WTC11 (cell line): ENCODE measurements at regions not wholly inside any gene's neighbourhood (a gene's known extent, or its start where the extent isn't known, plus 50 kb on each side); places are given as distances from the start of the nearest gene placed in this dataset.
A peak's percentile ranks its signal among the peaks of the same experiment; 100 is the strongest.

Experiments
- ATAC-seq: fragments of 200-7000 bp; cut with Tn5 transposase; 2 replicates; pipeline ENCODE4 v1.10.0; 2021; ENCODE audit warnings: mild to moderate bottlenecking, moderate library complexity
- CTCF ChIA-PET: fragments of 300-600 bp; sonication (Branson Sonifier 250); formaldehyde crosslinking; loops from one replicate; lab custom pipeline; 2021; ENCODE audit warnings: antibody characterized with exemption; lab: Charles Lee
- POLR2A ChIA-PET: fragments of 350-600 bp; sonication (Branson Sonifier 250); formaldehyde crosslinking; loops from one replicate; lab custom pipeline; 2021; ENCODE audit warnings: antibody characterized with exemption; lab: Charles Lee
- DNase-seq: peaks from one replicate; pipeline ENCODE4 v3.0.0; 2021; ENCODE audit warnings: low spot score
- H3K27ac Mint-ChIP-seq: 2 replicates; pipeline ENCODE4 v1.8.0; 2021; ENCODE audit warnings: mixed read lengths
- H3K27me3 Mint-ChIP-seq: 2 replicates; pipeline ENCODE4 v1.8.0; 2021; ENCODE audit warnings: low read depth, mild to moderate bottlenecking, moderate library complexity, mixed read lengths
- H3K36me3 Mint-ChIP-seq: 2 replicates; pipeline ENCODE4 v1.8.0; 2021; ENCODE audit warnings: mixed read lengths
- H3K4me1 Mint-ChIP-seq: 2 replicates; pipeline ENCODE4 v1.8.0; 2022; ENCODE audit warnings: mixed read lengths
- H3K4me3 Mint-ChIP-seq: 2 replicates; pipeline ENCODE4 v1.8.0; 2021; ENCODE audit warnings: mild to moderate bottlenecking, moderate library complexity, mixed read lengths
- H3K9me3 Mint-ChIP-seq: 2 replicates; pipeline ENCODE4 v1.8.0; 2021; ENCODE audit warnings: mixed read lengths
- CREM ChIP-seq: sonication (generic); formaldehyde crosslinking; IDR thresholded peaks from 2 replicates; pipeline ENCODE4 v1.8.1; 2022; ENCODE audit warnings: mild to moderate bottlenecking, missing genetic modification reagents, moderate library complexity
- E2F1 ChIP-seq: sonication (generic); formaldehyde crosslinking; IDR thresholded peaks from 2 replicates; pipeline ENCODE4 v1.8.0; 2022; ENCODE audit warnings: mild to moderate bottlenecking, missing genetic modification reagents
- E2F5 ChIP-seq: sonication (generic); formaldehyde crosslinking; IDR thresholded peaks from 2 replicates; pipeline ENCODE4 v1.8.1; 2022; ENCODE audit warnings: mild to moderate bottlenecking, moderate library complexity, missing genetic modification reagents
- ELF4 ChIP-seq: sonication (generic); formaldehyde crosslinking; IDR thresholded peaks from 2 replicates; pipeline ENCODE4 v1.8.1; 2022; ENCODE audit warnings: low read depth, mild to moderate bottlenecking, moderate library complexity, missing genetic modification reagents
- ERG ChIP-seq: fragments of 250-450 bp; sonication (Bioruptor Pico); IDR thresholded peaks from 2 replicates; pipeline ENCODE4 v1.8.0; 2021; ENCODE audit warnings: mild to moderate bottlenecking
- ETV6 ChIP-seq: sonication (generic); formaldehyde crosslinking; IDR thresholded peaks from 2 replicates; pipeline ENCODE4 v1.8.1; 2022; ENCODE audit warnings: mild to moderate bottlenecking, missing genetic modification reagents
- GTF2I ChIP-seq: fragments of 250-450 bp; sonication (Bioruptor Pico); conservative IDR thresholded peaks from 2 replicates; pipeline ENCODE4 v1.4.0; 2021; ENCODE audit warnings: mild to moderate bottlenecking
- JAZF1 ChIP-seq: fragments of 250-450 bp; sonication (Bioruptor Pico); IDR thresholded peaks from 2 replicates; pipeline ENCODE4 v1.9.0; 2021; ENCODE audit warnings: moderate library complexity, mild to moderate bottlenecking, inconsistent platforms
- MAX ChIP-seq: sonication (generic); formaldehyde crosslinking; IDR thresholded peaks from 2 replicates; pipeline ENCODE4 v1.8.0; 2022; ENCODE audit warnings: mild to moderate bottlenecking, missing genetic modification reagents
- MXD4 ChIP-seq: fragments of 250-450 bp; sonication (Bioruptor Pico); IDR thresholded peaks from 2 replicates; pipeline ENCODE4 v1.8.0; 2021; ENCODE audit warnings: mild to moderate bottlenecking, moderate library complexity, borderline replicate concordance
- NFE2L1 ChIP-seq: sonication (generic); formaldehyde crosslinking; IDR thresholded peaks from 2 replicates; pipeline ENCODE4 v1.8.1; 2023; ENCODE audit warnings: missing genetic modification reagents
- OVOL2 ChIP-seq: fragments of 250-450 bp; sonication (Bioruptor Pico); IDR thresholded peaks from 2 replicates; pipeline ENCODE4 v1.9.0; 2021; ENCODE audit warnings: mild to moderate bottlenecking, borderline replicate concordance
- PREB ChIP-seq: sonication (generic); formaldehyde crosslinking; IDR thresholded peaks from 2 replicates; pipeline ENCODE4 v1.8.1; 2022; ENCODE audit warnings: mild to moderate bottlenecking, missing genetic modification reagents, moderate library complexity, borderline replicate concordance
- PRRX2 ChIP-seq: fragments of 250-450 bp; sonication (Bioruptor Pico); IDR thresholded peaks from 2 replicates; pipeline ENCODE4 v1.8.0; 2021; ENCODE audit warnings: mild to moderate bottlenecking
- SMAD3 ChIP-seq: sonication (generic); formaldehyde crosslinking; IDR thresholded peaks from 2 replicates; pipeline ENCODE4 v1.8.0; 2022; ENCODE audit warnings: missing genetic modification reagents, mild to moderate bottlenecking, borderline replicate concordance
- SMAD4 ChIP-seq: sonication (generic); formaldehyde crosslinking; IDR thresholded peaks from 2 replicates; pipeline ENCODE4 v1.8.0; 2022; ENCODE audit warnings: mild to moderate bottlenecking, missing genetic modification reagents
- TP53 ChIP-seq: sonication (generic); formaldehyde crosslinking; IDR thresholded peaks from 2 replicates; pipeline ENCODE4 v1.8.1; 2023; ENCODE audit warnings: mild to moderate bottlenecking, missing genetic modification reagents
- ZBTB21 ChIP-seq: sonication (generic); formaldehyde crosslinking; IDR thresholded peaks from 2 replicates; pipeline ENCODE4 v1.8.1; 2023; ENCODE audit warnings: mild to moderate bottlenecking, missing genetic modification reagents, borderline replicate concordance
- ZMAT4 ChIP-seq: fragments of 250-450 bp; sonication (Bioruptor Pico); IDR thresholded peaks from 2 replicates; pipeline ENCODE4 v1.9.0; 2021; ENCODE audit warnings: mild to moderate bottlenecking
- ZNF121 ChIP-seq: sonication (generic); formaldehyde crosslinking; IDR thresholded peaks from 2 replicates; pipeline ENCODE4 v1.8.0; 2023; ENCODE audit warnings: missing genetic modification reagents
- ZNF219 ChIP-seq: sonication (generic); formaldehyde crosslinking; IDR thresholded peaks from 2 replicates; pipeline ENCODE4 v1.8.0; 2023; ENCODE audit warnings: missing genetic modification reagents, mild to moderate bottlenecking, borderline replicate concordance
- ZNF263 ChIP-seq: sonication (generic); formaldehyde crosslinking; IDR thresholded peaks from 2 replicates; pipeline ENCODE4 v1.8.1; 2022; ENCODE audit warnings: low read depth, mild to moderate bottlenecking, moderate library complexity, missing genetic modification reagents
- ZNF416 ChIP-seq: fragments of 250-450 bp; sonication (Bioruptor Pico); IDR thresholded peaks from 2 replicates; pipeline ENCODE4 v1.9.0; 2021; ENCODE audit warnings: mild to moderate bottlenecking, inconsistent platforms
- ZNF671 ChIP-seq: fragments of 250-450 bp; sonication (Bioruptor Pico); IDR thresholded peaks from 2 replicates; pipeline ENCODE4 v1.8.0; 2021; ENCODE audit warnings: mild to moderate bottlenecking

GRCh38 chr4:181345931-181346330 lies 897.3 kb upstream of the TENM3 start:
- Mint-ChIP-seq H3K4me3 (no peak overlapping the region), H3K9me3 (peaks cover 8% of the 10 kb centered on the region), H3K27ac (no peak overlapping the region), H3K27me3 (no peaks in the 10 kb centered on the region), H3K36me3 (no peaks in the 10 kb centered on the region), H3K4me1 (peaks cover 20% of the 10 kb centered on the region)
- CTCF ChIA-PET: no interaction called here
- ATAC-seq (no peak), DNase-seq (no peak)
- TF ChIP-seq ZNF263 (CRISPR knock-in tag) (no peak), E2F5 (CRISPR knock-in tag) (no peak), GTF2I (CRISPR knock-in tag) (no peak), ZMAT4 (CRISPR knock-in tag) (no peak), ZNF671 (CRISPR knock-in tag) (no peak), PRRX2 (no peak)
- POLR2A ChIA-PET: no interaction called here

GRCh38 chr4:181350615-181351415 lies 892.4 kb upstream of the TENM3 start:
- no peak for TF ChIP-seq ELF4 (CRISPR knock-in tag)
- no peaks in the 10 kb centered on the region for H3K9me3 Mint-ChIP-seq
- no peaks in the 10 kb centered on the region for H3K27me3 Mint-ChIP-seq
- ATAC-seq: no peak; the same call in 1 of the 2 replicates
- no peaks in the 10 kb centered on the region for H3K36me3 Mint-ChIP-seq
- ChIA-PET POLR2A (no interaction called here), CTCF (interaction anchor here (1.0 kb wide), 1 partner anchor 89 kb away, joined by 3 read pairs; no protein-coding TSS in a partner anchor)
- peak; percentile 16 for DNase-seq
- H3K4me1 Mint-ChIP-seq: peaks cover 39% of the 10 kb centered on the region
- no peak overlapping the region for H3K4me3 Mint-ChIP-seq
- no peak overlapping the region for H3K27ac Mint-ChIP-seq

GRCh38 chr4:181364504-181364903 lies 878.7 kb upstream of the TENM3 start:
- no peaks in the 10 kb centered on the region for H3K36me3 Mint-ChIP-seq
- DNase-seq (no peak), ATAC-seq (no peak)
- H3K27me3 Mint-ChIP-seq: no peaks in the 10 kb centered on the region
- H3K27ac Mint-ChIP-seq: no peak overlapping the region
- TF ChIP-seq JAZF1 (CRISPR knock-in tag) (no peak), ZNF263 (CRISPR knock-in tag) (no peak)
- ChIA-PET POLR2A (no interaction called here), CTCF (no interaction called here)
- peaks cover 7% of the 10 kb centered on the region; the same call in 1 of the 2 replicates for H3K4me1 Mint-ChIP-seq
- no peaks in the 10 kb centered on the region for H3K9me3 Mint-ChIP-seq
- H3K4me3 Mint-ChIP-seq: no peak overlapping the region

GRCh38 chr4:181365671-181366070 lies 877.5 kb upstream of the TENM3 start:
- ATAC-seq (no peak), DNase-seq (no peak)
- no peaks in the 10 kb centered on the region for H3K9me3 Mint-ChIP-seq
- H3K4me1 Mint-ChIP-seq: peaks cover 7% of the 10 kb centered on the region; the same call in 1 of the 2 replicates
- H3K4me3 Mint-ChIP-seq: no peak overlapping the region
- no peaks in the 10 kb centered on the region for H3K27me3 Mint-ChIP-seq
- CTCF ChIA-PET: no interaction called here
- POLR2A ChIA-PET: no interaction called here
- H3K27ac Mint-ChIP-seq: no peak overlapping the region
- H3K36me3 Mint-ChIP-seq: no peaks in the 10 kb centered on the region
- TF ChIP-seq ERG (CRISPR knock-in tag) (no peak), SMAD4 (CRISPR knock-in tag) (no peak), TP53 (CRISPR knock-in tag) (no peak), MXD4 (no peak), PREB (CRISPR knock-in tag) (no peak), ZNF219 (no peak), OVOL2 (CRISPR knock-in tag) (no peak), E2F1 (no peak), ZNF121 (no peak), ZNF416 (CRISPR knock-in tag) (no peak), MAX (CRISPR knock-in tag) (no peak), ETV6 (CRISPR knock-in tag) (no peak), NFE2L1 (no peak), ZBTB21 (CRISPR knock-in tag) (no peak), CREM (CRISPR knock-in tag) (no peak), SMAD3 (CRISPR knock-in tag) (no peak), ZNF671 (CRISPR knock-in tag) (no peak)
